PC-9 (cell line): ENCODE measurements at regions not wholly inside any gene's neighbourhood (a gene's known extent, or its start where the extent isn't known, plus 50 kb on each side); places are given as distances from the start of the nearest gene placed in this dataset.
"Not testable (repeated sequence)": the region's sequence is repeated elsewhere in the genome, so short reads cannot be mapped to it uniquely, and the experiment has no call there.

Experiments
- EZH2 ChIP-seq: fragments of 200-600 bp; sonication (generic); IDR thresholded peaks from 2 replicates; pipeline ENCODE4 v1.8.0; 2017; ENCODE audit warnings: antibody characterized with exemption, low read depth
- TF ChIP-seq, protein P1 (sequence below): fragments of 200-600 bp; sonication (generic); conservative IDR thresholded peaks from 2 replicates; pipeline ENCODE4 v1.6.1; 2017; ENCODE audit warnings: mixed run types, antibody characterized with exemption, mild to moderate bottlenecking, moderate library complexity

DNA sequence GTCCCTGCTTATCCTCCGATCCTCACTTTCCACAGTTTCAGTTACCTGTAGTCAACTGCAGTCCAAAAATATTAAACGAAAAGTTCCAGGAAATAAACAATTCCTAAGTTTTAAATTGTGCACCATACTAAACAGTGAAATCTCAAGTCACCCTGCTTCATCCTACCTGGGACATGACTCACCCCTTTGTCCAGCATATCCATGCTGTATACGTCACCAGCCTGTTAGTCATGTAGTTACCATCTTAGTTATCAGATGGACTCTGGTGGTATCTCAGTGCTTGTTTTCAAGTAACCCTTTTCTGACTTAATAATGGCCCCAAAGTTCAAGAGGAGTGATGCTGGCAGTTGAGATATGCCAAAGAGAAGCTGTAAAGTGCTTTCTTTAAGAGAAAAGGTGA is 50.3 kb upstream of the NAPEPLD start:
- TF ChIP-seq, protein P1, sequence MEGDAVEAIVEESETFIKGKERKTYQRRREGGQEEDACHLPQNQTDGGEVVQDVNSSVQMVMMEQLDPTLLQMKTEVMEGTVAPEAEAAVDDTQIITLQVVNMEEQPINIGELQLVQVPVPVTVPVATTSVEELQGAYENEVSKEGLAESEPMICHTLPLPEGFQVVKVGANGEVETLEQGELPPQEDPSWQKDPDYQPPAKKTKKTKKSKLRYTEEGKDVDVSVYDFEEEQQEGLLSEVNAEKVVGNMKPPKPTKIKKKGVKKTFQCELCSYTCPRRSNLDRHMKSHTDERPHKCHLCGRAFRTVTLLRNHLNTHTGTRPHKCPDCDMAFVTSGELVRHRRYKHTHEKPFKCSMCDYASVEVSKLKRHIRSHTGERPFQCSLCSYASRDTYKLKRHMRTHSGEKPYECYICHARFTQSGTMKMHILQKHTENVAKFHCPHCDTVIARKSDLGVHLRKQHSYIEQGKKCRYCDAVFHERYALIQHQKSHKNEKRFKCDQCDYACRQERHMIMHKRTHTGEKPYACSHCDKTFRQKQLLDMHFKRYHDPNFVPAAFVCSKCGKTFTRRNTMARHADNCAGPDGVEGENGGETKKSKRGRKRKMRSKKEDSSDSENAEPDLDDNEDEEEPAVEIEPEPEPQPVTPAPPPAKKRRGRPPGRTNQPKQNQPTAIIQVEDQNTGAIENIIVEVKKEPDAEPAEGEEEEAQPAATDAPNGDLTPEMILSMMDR, result not testable (repeated sequence)
- TF ChIP-seq EZH2, result not testable (repeated sequence)
